SK-N-SH (cell line): ENCODE measurements at regions not wholly inside any gene's neighbourhood (a gene's known extent, or its start where the extent isn't known, plus 50 kb on each side); places are given as distances from the start of the nearest gene placed in this dataset.

Experiments
- CTCF ChIA-PET: fragments of 300-600, 350-600 bp; formaldehyde crosslinking; extraction: SDS; loops from one replicate; lab custom pipeline; 2021; lab: Yijun Ruan, JAX
- POLR2A ChIA-PET: fragments of 350-600 bp; sonication (Branson Sonifier 250); formaldehyde crosslinking; extraction: SDS; loops from one replicate; lab custom pipeline; 2020; ENCODE audit warnings: antibody characterized with exemption, inconsistent platforms; lab: Yijun Ruan, JAX
- DNase-seq: peaks from one replicate; pipeline ENCODE4 v3.0.0; 2012
- H2AFZ ChIP-seq: fragments of 200-600 bp; sonication (generic); 2 replicates; pipeline ENCODE4 v1.8.1; 2016; ENCODE audit warnings: antibody characterized with exemption, mild to moderate bottlenecking, low read depth
- H3F3A ChIP-seq: fragments of 200-600 bp; sonication (generic); replicated peaks from 2 replicates; pipeline ENCODE3; 2016; ENCODE audit warnings: antibody characterized with exemption, mild to moderate bottlenecking; ENCODE audit not compliant: insufficient read depth
- H3K27ac ChIP-seq, 2 experiments: fragments of 200-500 bp in 1 of 2; fragments of 200-600 bp in 1 of 2; sonication (Bioruptor generic) in 1 of 2; sonication (generic), shearing (Covaris generic) in 1 of 2; 2 replicates each; pipeline versions ENCODE4 v1.5.1 to v1.6.1; 2014 to 2016; ENCODE audit warnings: low read depth in 2 of 2, inconsistent platforms in 1 of 2, low read length in 1 of 2, mild to moderate bottlenecking in 1 of 2, mixed read lengths in 1 of 2
- H3K27me3 ChIP-seq: fragments of 200-600 bp; sonication (generic), shearing (Covaris generic); 2 replicates; pipeline ENCODE4 v1.6.1; 2016; ENCODE audit warnings: mixed run types; ENCODE audit not compliant: insufficient read depth
- H3K36me3 ChIP-seq, 2 experiments: fragments of 200-500 bp in 1 of 2; fragments of 200-600 bp in 1 of 2; sonication (Bioruptor generic) in 1 of 2; sonication (generic) in 1 of 2; replicated peaks in 1 of 2; 2 replicates each; pipeline versions ENCODE3 to v1.5.1; 2014 to 2016; ENCODE audit warnings: low read length in 1 of 2, mild to moderate bottlenecking in 1 of 2; ENCODE audit not compliant: insufficient read depth in 2 of 2, control insufficient read depth in 1 of 2
- H3K4me1 ChIP-seq, 2 experiments: fragments of 200-500 bp in 1 of 2; fragments of 200-600 bp in 1 of 2; sonication (Bioruptor generic) in 1 of 2; sonication (generic), shearing (Covaris generic) in 1 of 2; 2 replicates each; pipeline versions ENCODE4 v1.5.1 to v1.6.1; 2014 to 2016; ENCODE audit warnings: low read depth in 1 of 2, low read length in 1 of 2, mixed run types in 1 of 2; ENCODE audit not compliant: insufficient read depth in 2 of 2, control insufficient read depth in 1 of 2
- H3K4me2 ChIP-seq: fragments of 200-600 bp; sonication (generic), shearing (Covaris generic); 2 replicates; pipeline ENCODE4 v1.6.1; 2017; ENCODE audit warnings: mixed run types
- H3K4me3 ChIP-seq, 2 experiments: fragments of 200-500 bp in 1 of 2; fragments of 200-600 bp in 1 of 2; sonication (Bioruptor generic) in 1 of 2; sonication (generic), shearing (Covaris generic) in 1 of 2; 2 replicates each; pipeline versions ENCODE4 v1.5.1 to v1.8.1; 2014 to 2016; ENCODE audit warnings: low read depth in 2 of 2, inconsistent platforms in 1 of 2, low read length in 1 of 2, mild to moderate bottlenecking in 1 of 2, mixed read lengths in 1 of 2, moderate library complexity in 1 of 2
- H3K79me2 ChIP-seq: fragments of 200-600 bp; sonication (generic); 2 replicates; pipeline ENCODE4 v1.8.1; 2017; ENCODE audit warnings: mild to moderate bottlenecking; ENCODE audit not compliant: insufficient read depth
- H3K9ac ChIP-seq: fragments of 200-600 bp; sonication (generic); 2 replicates; pipeline ENCODE4 v1.6.1; 2017; ENCODE audit warnings: mixed run types
- H3K9me2 ChIP-seq: fragments of 200-600 bp; sonication (generic); 2 replicates; pipeline ENCODE4 v1.6.1; 2017; ENCODE audit warnings: mixed run types
- H3K9me3 ChIP-seq: fragments of 200-600 bp; sonication (generic); 2 replicates; pipeline ENCODE4 v1.6.1; 2017; ENCODE audit warnings: mixed run types, mild to moderate bottlenecking, moderate library complexity
- H4K20me1 ChIP-seq: fragments of 200-600 bp; sonication (generic); 2 replicates; pipeline ENCODE4 v1.6.1; 2017; ENCODE audit warnings: mild to moderate bottlenecking, mixed run types; ENCODE audit not compliant: insufficient read depth
- CHD2 ChIP-seq: fragments of 150-350 bp; IDR thresholded peaks from 2 replicates; pipeline ENCODE4 v1.6.1; 2018; ENCODE audit warnings: low read length; ENCODE audit not compliant: partially characterized antibody
- CTCF ChIP-seq: fragments of 200-600 bp; sonication (generic); IDR thresholded peaks from 2 replicates; pipeline ENCODE4 v1.6.1; 2017; ENCODE audit warnings: antibody characterized with exemption, mild to moderate bottlenecking, moderate library complexity
- EP300 ChIP-seq, 2 experiments: IDR thresholded peaks; 2 replicates each; pipeline versions ENCODE4 v1.4.0 to v1.6.1; 2012; ENCODE audit warnings: borderline replicate concordance in 1 of 2, low read depth in 1 of 2, low read length in 1 of 2
- FOSL2 ChIP-seq: IDR thresholded peaks from 2 replicates; pipeline ENCODE4 v1.4.0; 2012; ENCODE audit warnings: low read depth, mild to moderate bottlenecking, moderate library complexity, borderline replicate concordance
- FOXJ3 ChIP-seq: sonication (generic); formaldehyde crosslinking; IDR thresholded peaks from 2 replicates; pipeline ENCODE4 v1.5.1; 2020; ENCODE audit warnings: mild to moderate bottlenecking, missing genetic modification reagents
- GATA2 ChIP-seq: sonication (generic); formaldehyde crosslinking; IDR thresholded peaks from 2 replicates; pipeline ENCODE4 v1.5.0; 2020; ENCODE audit warnings: mild to moderate bottlenecking, missing genetic modification reagents
- IRF3 ChIP-seq: fragments of 150-350 bp; IDR thresholded peaks from 2 replicates; pipeline ENCODE4 v1.6.1; 2016; ENCODE audit warnings: mild to moderate bottlenecking, low read depth, low read length
- JUND ChIP-seq: IDR thresholded peaks from 2 replicates; pipeline ENCODE4 v1.4.0; 2012
- NFIC ChIP-seq: IDR thresholded peaks from 2 replicates; pipeline ENCODE4 v1.4.0; 2012; ENCODE audit warnings: borderline replicate concordance
- PBX3 ChIP-seq: IDR thresholded peaks from 2 replicates; pipeline ENCODE4; 2012
- POLR2AphosphoS5 ChIP-seq: IDR thresholded peaks from 2 replicates; pipeline ENCODE4 v1.6.1; 2012; ENCODE audit warnings: low read depth, low read length
- REST ChIP-seq: IDR thresholded peaks from 2 replicates; pipeline ENCODE4 v1.6.1; 2012; ENCODE audit warnings: mild to moderate bottlenecking, low read depth, low read length, moderate library complexity
- RFX5 ChIP-seq: IDR thresholded peaks from 2 replicates; pipeline ENCODE4 v1.6.1; 2012; ENCODE audit warnings: mild to moderate bottlenecking, improper control_type of control experiment, low read length
- SMC3 ChIP-seq: IDR thresholded peaks from 2 replicates; pipeline ENCODE4 v1.6.1; 2012; ENCODE audit warnings: low read depth, low read length, improper control_type of control experiment
- TAF1 ChIP-seq: IDR thresholded peaks from 2 replicates; pipeline ENCODE4 v1.6.1; 2012; ENCODE audit warnings: low read depth, mild to moderate bottlenecking, low read length, moderate library complexity, borderline replicate concordance
- TCF12 ChIP-seq: IDR thresholded peaks from 2 replicates; pipeline ENCODE4 v1.4.0; 2012
- TEAD4 ChIP-seq: IDR thresholded peaks from 2 replicates; pipeline ENCODE4 v1.4.0; 2012; ENCODE audit warnings: mild to moderate bottlenecking, borderline replicate concordance; ENCODE audit not compliant: insufficient read depth
- USF1 ChIP-seq: IDR thresholded peaks from 2 replicates; pipeline ENCODE4 v1.4.0; 2012; ENCODE audit warnings: low read depth, borderline replicate concordance
- ZBTB33 ChIP-seq: IDR thresholded peaks from 2 replicates; pipeline ENCODE4 v1.4.0; 2012; ENCODE audit warnings: low read depth, borderline replicate concordance
- WGBS: methylation state at CpG from one replicate; pipeline ENCODE4 v1.1.6; 2017; ENCODE audit warnings: low lambda C conversion rate; 5-methylcytosine and 5-hydroxymethylcytosine counted together

- Histone ChIP-seq H3K4me3 (no peak overlapping the region), H3K36me3 (no peaks in the 10 kb centered on the region), H3K9me2 (no peaks in the 10 kb centered on the region), H2AFZ (no peak overlapping the region), H3K4me1 (no peaks in the 10 kb centered on the region), H3K27me3 (no peaks in the 10 kb centered on the region), H3F3A (no peaks in the 10 kb centered on the region), H4K20me1 (no peaks in the 10 kb centered on the region), H3K9ac (no peak overlapping the region), H3K4me2 (no peak overlapping the region), H3K27ac (no peak overlapping the region), H3K79me2 (no peaks in the 10 kb centered on the region), H3K9me3 (peaks cover 6% of the 10 kb centered on the region; the same call in 1 of the 2 replicates)
- CTCF ChIA-PET: no interaction called here
- TF ChIP-seq FOXJ3 (CRISPR knock-in tag) (no peak), PBX3 (no peak), POLR2AphosphoS5 (no peak), CHD2 (no peak), GATA2 (CRISPR knock-in tag) (no peak), FOSL2 (no peak), RFX5 (no peak), USF1 (no peak), ZBTB33 (no peak), REST (no peak), EP300 (IDR thresholded peaks at IDR 0.05; ENCODE audit: borderline replicate concordance in 1 of 2, low read depth in 1 of 2, low read length in 1 of 2) (no peak), SMC3 (no peak), CTCF (no peak), TEAD4 (no peak), NFIC (no peak), IRF3 (no peak), JUND (no peak), TAF1 (no peak), TCF12 (no peak)
- WGBS: 75% methylated on average over 7 of the region's 7 CpGs
- POLR2A ChIA-PET: no interaction called here
- no peak for DNase-seq
Observed at GRCh38 chr12:20300457-20300856, 67.9 kb upstream of the PDE3A start.
